ENCODE measurements at regions not wholly inside any gene's neighbourhood (a gene's known extent, or its start where the extent isn't known, plus 50 kb on each side); places are given as distances from the start of the nearest gene placed in this dataset.

DNA sequence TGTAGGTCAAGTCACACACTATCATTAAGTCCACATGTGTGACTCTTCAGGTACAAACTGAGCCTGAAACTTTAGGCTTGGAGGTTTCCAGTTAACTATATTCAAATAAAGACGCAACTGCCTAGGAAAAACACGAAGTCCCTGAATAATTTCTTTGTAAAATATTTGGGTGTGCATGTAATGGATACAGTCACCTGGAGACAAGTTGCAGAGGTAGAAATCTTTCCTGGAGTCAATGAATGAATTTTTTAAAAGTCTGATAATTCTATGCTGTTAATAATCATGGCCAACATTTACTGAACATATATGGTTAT lies 132.7 kb downstream of the MTX3 start:
- no peak overlapping the region for H3K4me3 ChIP-seq
- no peaks in the 10 kb centered on the region for H3K4me1 ChIP-seq
- no peaks in the 10 kb centered on the region for H3K36me3 ChIP-seq
- H3K9me3 ChIP-seq = no peaks in the 10 kb centered on the region
- no peak overlapping the region for H3K27ac ChIP-seq
- intact Hi-C loops (cut with DNase I; ENCODE audit: low total_unique reads) = no loop called here
- DNase-seq (ENCODE audit: low spot score in 2 of 2) = no peak
- no peak for TF ChIP-seq POLR2AphosphoS5 (IDR thresholded peaks at IDR 0.05)
- TF ChIP-seq, protein P1, sequence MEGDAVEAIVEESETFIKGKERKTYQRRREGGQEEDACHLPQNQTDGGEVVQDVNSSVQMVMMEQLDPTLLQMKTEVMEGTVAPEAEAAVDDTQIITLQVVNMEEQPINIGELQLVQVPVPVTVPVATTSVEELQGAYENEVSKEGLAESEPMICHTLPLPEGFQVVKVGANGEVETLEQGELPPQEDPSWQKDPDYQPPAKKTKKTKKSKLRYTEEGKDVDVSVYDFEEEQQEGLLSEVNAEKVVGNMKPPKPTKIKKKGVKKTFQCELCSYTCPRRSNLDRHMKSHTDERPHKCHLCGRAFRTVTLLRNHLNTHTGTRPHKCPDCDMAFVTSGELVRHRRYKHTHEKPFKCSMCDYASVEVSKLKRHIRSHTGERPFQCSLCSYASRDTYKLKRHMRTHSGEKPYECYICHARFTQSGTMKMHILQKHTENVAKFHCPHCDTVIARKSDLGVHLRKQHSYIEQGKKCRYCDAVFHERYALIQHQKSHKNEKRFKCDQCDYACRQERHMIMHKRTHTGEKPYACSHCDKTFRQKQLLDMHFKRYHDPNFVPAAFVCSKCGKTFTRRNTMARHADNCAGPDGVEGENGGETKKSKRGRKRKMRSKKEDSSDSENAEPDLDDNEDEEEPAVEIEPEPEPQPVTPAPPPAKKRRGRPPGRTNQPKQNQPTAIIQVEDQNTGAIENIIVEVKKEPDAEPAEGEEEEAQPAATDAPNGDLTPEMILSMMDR (IDR thresholded peaks at IDR 0.05) = no peak
- TF ChIP-seq POLR2A (IDR thresholded peaks at IDR 0.05) = no peak
- no peaks in the 10 kb centered on the region for H3K27me3 ChIP-seq

DNA sequence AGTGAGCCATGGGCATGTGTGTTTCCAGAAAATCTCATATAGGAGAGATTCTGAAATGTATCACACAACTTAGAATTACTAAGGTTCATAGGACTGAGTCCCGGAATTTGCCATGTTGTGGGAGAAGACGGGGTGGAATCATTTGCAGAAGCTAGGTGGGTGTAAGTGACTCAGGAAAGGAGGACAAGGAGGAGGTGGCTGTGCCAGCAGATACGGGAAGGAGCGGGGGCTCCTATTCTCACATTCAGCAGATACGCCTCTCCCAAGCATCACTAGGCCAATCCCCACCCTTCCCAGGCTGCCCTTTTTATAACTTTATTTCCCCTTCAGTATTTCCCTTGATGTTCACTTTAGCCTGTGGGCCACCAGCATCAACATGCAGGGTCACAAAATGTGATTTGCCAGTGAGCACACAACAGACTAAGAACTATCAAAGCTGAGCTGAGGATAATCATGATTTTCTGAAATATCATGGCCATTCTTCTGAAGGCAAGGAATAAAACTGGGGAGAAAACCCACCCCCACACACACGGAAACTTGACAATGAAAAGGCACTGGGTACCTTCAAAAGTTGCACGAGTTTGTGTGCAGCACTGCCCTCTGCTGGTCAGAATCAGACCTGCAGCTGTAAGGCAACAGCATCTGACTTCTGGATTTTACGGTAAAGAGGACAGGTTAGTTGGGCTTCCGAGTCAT lies 133.2 kb downstream of the MTX3 start:
- no peaks in the 10 kb centered on the region for H3K36me3 ChIP-seq
- H3K4me1 ChIP-seq = no peaks in the 10 kb centered on the region
- DNase-seq (ENCODE audit: low spot score in 2 of 2) = peak; percentile 36 to 82
- H3K27ac ChIP-seq = no peak overlapping the region
- no peak overlapping the region for H3K4me3 ChIP-seq
- peak in 1 of 3 donors; percentile 9 for TF ChIP-seq POLR2AphosphoS5 (IDR thresholded peaks at IDR 0.05)
- TF ChIP-seq, protein P1 (IDR thresholded peaks at IDR 0.05) = peak; percentile 89 to 96 (median 94)
- no peak for TF ChIP-seq POLR2A (IDR thresholded peaks at IDR 0.05)
- H3K27me3 ChIP-seq = no peaks in the 10 kb centered on the region
- intact Hi-C loops (cut with DNase I; ENCODE audit: low total_unique reads) = no loop called here
- H3K9me3 ChIP-seq = no peaks in the 10 kb centered on the region

GRCh38 chr5:79856456-79857055 lies 134.5 kb downstream of the MTX3 start:
- intact Hi-C loops (cut with DNase I; ENCODE audit: low total_unique reads) = no loop called here
- Histone ChIP-seq H3K27me3 (no peaks in the 10 kb centered on the region), H3K36me3 (no peaks in the 10 kb centered on the region), H3K9me3 (no peaks in the 10 kb centered on the region), H3K4me3 (no peak overlapping the region), H3K4me1 (no peaks in the 10 kb centered on the region), H3K27ac (no peak overlapping the region)
- no peak for DNase-seq (ENCODE audit: low spot score in 2 of 2)
- TF ChIP-seq POLR2AphosphoS5 (IDR thresholded peaks at IDR 0.05) (no peak), POLR2A (IDR thresholded peaks at IDR 0.05) (no peak)
- TF ChIP-seq, protein P1 (IDR thresholded peaks at IDR 0.05) = no peak

DNA sequence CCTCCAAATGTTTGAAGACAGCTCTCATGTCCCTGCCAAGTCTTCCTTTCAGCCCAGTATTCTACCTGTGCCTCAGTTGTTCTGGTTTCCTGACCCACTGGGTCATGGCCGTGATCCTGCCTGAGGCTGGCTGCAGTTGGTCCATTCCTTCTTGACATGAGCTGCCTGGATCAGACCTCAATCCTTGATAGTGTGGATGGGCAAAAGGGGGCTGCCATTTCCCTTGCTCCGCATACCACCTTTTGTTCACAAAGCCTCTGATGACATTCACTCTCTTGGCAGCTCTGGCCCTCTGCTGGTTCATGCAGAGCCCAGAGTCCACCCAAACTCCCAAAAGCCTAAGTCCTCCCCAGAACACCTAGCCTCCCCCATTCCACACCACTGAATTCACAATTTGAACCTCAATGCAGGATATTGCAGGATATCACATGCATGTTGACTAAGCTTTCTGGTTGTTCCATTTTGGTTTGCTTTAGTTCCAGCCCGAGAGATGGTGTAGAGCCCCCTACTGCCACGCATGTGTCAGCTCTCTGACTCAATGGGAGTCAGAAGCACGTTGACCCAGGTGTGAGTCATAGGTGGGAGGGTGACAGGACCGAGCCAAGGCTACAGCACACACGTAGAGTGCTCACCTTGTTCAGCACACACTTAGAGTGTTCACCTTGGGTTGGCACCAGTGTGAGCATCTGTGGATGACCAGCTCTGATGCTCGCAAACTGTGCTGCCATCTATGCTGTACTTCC lies 137.2 kb downstream of the MTX3 start:
- intact Hi-C loops (cut with DNase I; ENCODE audit: low total_unique reads) = no loop called here
- no peaks in the 10 kb centered on the region for H3K4me1 ChIP-seq
- no peaks in the 10 kb centered on the region for H3K36me3 ChIP-seq
- no peak overlapping the region for H3K4me3 ChIP-seq
- H3K9me3 ChIP-seq = no peaks in the 10 kb centered on the region
- H3K27ac ChIP-seq = no peak overlapping the region
- no peaks in the 10 kb centered on the region for H3K27me3 ChIP-seq
- TF ChIP-seq, protein P1 (IDR thresholded peaks at IDR 0.05) = no peak
- TF ChIP-seq POLR2AphosphoS5 (IDR thresholded peaks at IDR 0.05) = no peak
- no peak for TF ChIP-seq POLR2A (IDR thresholded peaks at IDR 0.05)
- DNase-seq (ENCODE audit: low spot score in 2 of 2) = no peak

DNA sequence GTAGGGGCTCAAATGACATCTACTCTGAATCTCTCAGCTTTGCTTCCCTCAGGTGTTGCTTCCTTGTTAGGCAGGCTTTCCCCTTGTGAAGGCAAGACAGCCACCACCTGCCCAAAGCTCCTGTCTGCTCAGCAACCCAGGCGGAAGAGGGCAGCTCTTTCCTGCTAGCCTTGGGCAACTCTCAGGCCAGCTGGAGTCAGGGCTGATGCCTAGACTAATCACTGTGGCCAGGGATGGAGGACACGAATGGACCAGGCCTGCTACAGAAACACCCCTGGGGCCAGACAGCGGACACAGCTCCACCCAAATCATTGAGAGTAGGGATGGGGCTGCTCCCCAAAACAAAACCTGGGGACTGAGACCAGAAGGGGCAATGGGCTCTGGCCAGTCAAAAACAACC lies 138.0 kb downstream of the MTX3 start:
- DNase-seq (ENCODE audit: low spot score in 2 of 2) = no peak
- TF ChIP-seq, protein P1 (IDR thresholded peaks at IDR 0.05) = no peak
- TF ChIP-seq POLR2A (IDR thresholded peaks at IDR 0.05) (no peak), POLR2AphosphoS5 (IDR thresholded peaks at IDR 0.05) (no peak)
- H3K4me1 ChIP-seq = no peaks in the 10 kb centered on the region
- intact Hi-C loops (cut with DNase I; ENCODE audit: low total_unique reads) = no loop called here
- H3K4me3 ChIP-seq = no peak overlapping the region
- H3K36me3 ChIP-seq = no peaks in the 10 kb centered on the region
- H3K9me3 ChIP-seq = no peaks in the 10 kb centered on the region
- H3K27ac ChIP-seq = no peak overlapping the region
- H3K27me3 ChIP-seq = no peaks in the 10 kb centered on the region

Data from breast epithelium (tissue), 4 donors.